ENCODE measurements at regions not wholly inside any gene's neighbourhood (a gene's known extent, or its start where the extent isn't known, plus 50 kb on each side); places are given as distances from the start of the nearest gene placed in this dataset.

- H3K9me3 Mint-ChIP-seq, result peaks cover 25% of the 10 kb centered on the region
Measured at GRCh38 chr3:106276755-106277612, 408.2 kb upstream of the CBLB start.

GRCh38 chr3:106277731-106278130 lies 408.9 kb upstream of the CBLB start:
- no peaks in the 10 kb centered on the region for H3K27me3 Mint-ChIP-seq
- H3K9me3 Mint-ChIP-seq, result peaks cover 33% of the 10 kb centered on the region
- H3K36me3 Mint-ChIP-seq (ENCODE audit: low read depth), result peaks cover 17% of the 10 kb centered on the region
- peak overlapping the region; percentile 56 for H3K27ac Mint-ChIP-seq
- no peak overlapping the region for H3K4me3 Mint-ChIP-seq
- H3K4me1 Mint-ChIP-seq (ENCODE audit: low read depth), result peaks cover 32% of the 10 kb centered on the region

More at GRCh38 chr3:106276755-106277612, 408.2 kb upstream of the CBLB start:
- Mint-ChIP-seq H3K27ac (peak overlapping the region; percentile 75), H3K36me3 (ENCODE audit: low read depth) (peaks cover 16% of the 10 kb centered on the region), H3K27me3 (no peaks in the 10 kb centered on the region), H3K4me1 (ENCODE audit: low read depth) (peaks cover 32% of the 10 kb centered on the region), H3K4me3 (no peak overlapping the region)

- Mint-ChIP-seq H3K4me1 (ENCODE audit: low read depth) (peaks cover 17% of the 10 kb centered on the region), H3K27me3 (no peaks in the 10 kb centered on the region), H3K36me3 (ENCODE audit: low read depth) (peaks cover 7% of the 10 kb centered on the region), H3K4me3 (no peak overlapping the region), H3K9me3 (peaks cover 21% of the 10 kb centered on the region), H3K27ac (no peak overlapping the region)
Measured at GRCh38 chr3:106281221-106281620, 412.4 kb upstream of the CBLB start.

GRCh38 chr3:106282943-106283342 lies 414.1 kb upstream of the CBLB start:
- Mint-ChIP-seq H3K27ac (no peak overlapping the region), H3K4me3 (no peak overlapping the region), H3K9me3 (peaks cover 17% of the 10 kb centered on the region), H3K27me3 (no peaks in the 10 kb centered on the region), H3K36me3 (ENCODE audit: low read depth) (peaks cover 4% of the 10 kb centered on the region), H3K4me1 (ENCODE audit: low read depth) (peaks cover 1% of the 10 kb centered on the region)

- H3K9me3 Mint-ChIP-seq, result peaks cover 4% of the 10 kb centered on the region
- H3K4me3 Mint-ChIP-seq, result no peak overlapping the region
- H3K27ac Mint-ChIP-seq, result no peak overlapping the region
- peaks cover 20% of the 10 kb centered on the region for H3K4me1 Mint-ChIP-seq (ENCODE audit: low read depth)
- no peaks in the 10 kb centered on the region for H3K27me3 Mint-ChIP-seq
- H3K36me3 Mint-ChIP-seq (ENCODE audit: low read depth), result no peaks in the 10 kb centered on the region
Measured at GRCh38 chr3:106288781-106289180, 420.0 kb upstream of the CBLB start.

GRCh38 chr3:106290304-106290997 lies 421.6 kb upstream of the CBLB start:
- no peak overlapping the region for H3K4me3 Mint-ChIP-seq
- H3K36me3 Mint-ChIP-seq (ENCODE audit: low read depth), result no peaks in the 10 kb centered on the region
- H3K27ac Mint-ChIP-seq, result no peak overlapping the region
- H3K27me3 Mint-ChIP-seq, result no peaks in the 10 kb centered on the region
- H3K4me1 Mint-ChIP-seq (ENCODE audit: low read depth), result peaks cover 20% of the 10 kb centered on the region
- H3K9me3 Mint-ChIP-seq, result peaks cover 6% of the 10 kb centered on the region

GRCh38 chr3:106293161-106293560 lies 424.3 kb upstream of the CBLB start:
- Mint-ChIP-seq H3K27ac (no peak overlapping the region), H3K27me3 (no peaks in the 10 kb centered on the region), H3K4me1 (ENCODE audit: low read depth) (peaks cover 26% of the 10 kb centered on the region), H3K9me3 (peaks cover 5% of the 10 kb centered on the region), H3K4me3 (no peak overlapping the region), H3K36me3 (ENCODE audit: low read depth) (no peaks in the 10 kb centered on the region)

GRCh38 chr3:106294121-106294520 lies 425.3 kb upstream of the CBLB start:
- H3K27ac Mint-ChIP-seq, result no peak overlapping the region
- H3K9me3 Mint-ChIP-seq, result peaks cover 5% of the 10 kb centered on the region
- H3K4me1 Mint-ChIP-seq (ENCODE audit: low read depth), result peaks cover 27% of the 10 kb centered on the region
- H3K27me3 Mint-ChIP-seq, result no peaks in the 10 kb centered on the region
- no peak overlapping the region for H3K4me3 Mint-ChIP-seq
- no peaks in the 10 kb centered on the region for H3K36me3 Mint-ChIP-seq (ENCODE audit: low read depth)

- Mint-ChIP-seq H3K9me3 (peaks cover 5% of the 10 kb centered on the region), H3K4me1 (ENCODE audit: low read depth) (peaks cover 26% of the 10 kb centered on the region), H3K27ac (no peak overlapping the region), H3K36me3 (ENCODE audit: low read depth) (no peaks in the 10 kb centered on the region), H3K4me3 (no peak overlapping the region), H3K27me3 (no peaks in the 10 kb centered on the region)
Measured at GRCh38 chr3:106296062-106296461, 427.2 kb upstream of the CBLB start.

GRCh38 chr3:106299300-106300098 lies 430.7 kb upstream of the CBLB start:
- peak overlapping the region; percentile 53 for H3K27ac Mint-ChIP-seq
- peaks cover 54% of the 10 kb centered on the region for H3K4me1 Mint-ChIP-seq (ENCODE audit: low read depth)
- no peak overlapping the region for H3K4me3 Mint-ChIP-seq
- no peaks in the 10 kb centered on the region for H3K27me3 Mint-ChIP-seq
- H3K9me3 Mint-ChIP-seq, result peaks cover 5% of the 10 kb centered on the region
- no peaks in the 10 kb centered on the region for H3K36me3 Mint-ChIP-seq (ENCODE audit: low read depth)

- H3K4me1 Mint-ChIP-seq (ENCODE audit: low read depth), result peaks cover 54% of the 10 kb centered on the region
- peak overlapping the region; percentile 27 for H3K27ac Mint-ChIP-seq
- no peak overlapping the region for H3K4me3 Mint-ChIP-seq
- no peaks in the 10 kb centered on the region for H3K9me3 Mint-ChIP-seq
- no peaks in the 10 kb centered on the region for H3K27me3 Mint-ChIP-seq
- no peaks in the 10 kb centered on the region for H3K36me3 Mint-ChIP-seq (ENCODE audit: low read depth)
Measured at GRCh38 chr3:106302451-106303221, 433.8 kb upstream of the CBLB start.

GRCh38 chr3:106303766-106304165 lies 435.0 kb upstream of the CBLB start:
- Mint-ChIP-seq H3K36me3 (ENCODE audit: low read depth) (no peaks in the 10 kb centered on the region), H3K4me1 (ENCODE audit: low read depth) (peaks cover 42% of the 10 kb centered on the region), H3K4me3 (no peak overlapping the region), H3K27me3 (no peaks in the 10 kb centered on the region), H3K9me3 (no peaks in the 10 kb centered on the region), H3K27ac (no peak overlapping the region)

GRCh38 chr3:106305127-106305526 lies 436.3 kb upstream of the CBLB start:
- Mint-ChIP-seq H3K4me1 (ENCODE audit: low read depth) (peaks cover 38% of the 10 kb centered on the region), H3K27ac (no peak overlapping the region), H3K36me3 (ENCODE audit: low read depth) (no peaks in the 10 kb centered on the region), H3K27me3 (no peaks in the 10 kb centered on the region), H3K9me3 (no peaks in the 10 kb centered on the region), H3K4me3 (no peak overlapping the region)

- Mint-ChIP-seq H3K27me3 (no peaks in the 10 kb centered on the region), H3K4me1 (ENCODE audit: low read depth) (peaks cover 35% of the 10 kb centered on the region), H3K4me3 (no peak overlapping the region), H3K9me3 (no peaks in the 10 kb centered on the region), H3K36me3 (ENCODE audit: low read depth) (no peaks in the 10 kb centered on the region), H3K27ac (no peak overlapping the region)
Measured at GRCh38 chr3:106305882-106306435, 437.1 kb upstream of the CBLB start.
